Bronchial epithelial cell (primary cell): ENCODE measurements at regions not wholly inside any gene's neighbourhood (a gene's known extent, or its start where the extent isn't known, plus 50 kb on each side); places are given as distances from the start of the nearest gene placed in this dataset.
"Not testable (repeated sequence)": the region's sequence is repeated elsewhere in the genome, so short reads cannot be mapped to it uniquely, and the experiment has no call there.

ENCODE experiments used
- DNase-seq: peaks from one replicate; pipeline ENCODE4 v3.0.0-alpha.2; 2010; ENCODE audit warnings: low read depth
- FAIRE-seq: peaks from 2 replicates; lab custom pipeline; 2011; peaks lifted over from hg19 to GRCh38; lab: Jason Lieb, UNC
- H3K27me3 ChIP-seq: 2 replicates; pipeline ENCODE4 v1.5.1; 2011; ENCODE audit warnings: low read length; ENCODE audit not compliant: control insufficient read depth, insufficient read depth
- H3K36me3 ChIP-seq: 2 replicates; pipeline ENCODE4 v1.5.1; 2011; ENCODE audit warnings: low read length; ENCODE audit not compliant: control insufficient read depth, insufficient read depth
- H3K4me3 ChIP-seq: 2 replicates; pipeline ENCODE4 v1.5.1; 2011; ENCODE audit warnings: mild to moderate bottlenecking, low read depth, low read length, control low read depth
- TF ChIP-seq, protein P1 (sequence below): IDR thresholded peaks from 2 replicates; pipeline ENCODE4 v1.5.1; 2011; ENCODE audit warnings: mild to moderate bottlenecking, moderate library complexity, low read length, control low read depth, inconsistent platforms; ENCODE audit not compliant: insufficient read depth, severe bottlenecking

DNA sequence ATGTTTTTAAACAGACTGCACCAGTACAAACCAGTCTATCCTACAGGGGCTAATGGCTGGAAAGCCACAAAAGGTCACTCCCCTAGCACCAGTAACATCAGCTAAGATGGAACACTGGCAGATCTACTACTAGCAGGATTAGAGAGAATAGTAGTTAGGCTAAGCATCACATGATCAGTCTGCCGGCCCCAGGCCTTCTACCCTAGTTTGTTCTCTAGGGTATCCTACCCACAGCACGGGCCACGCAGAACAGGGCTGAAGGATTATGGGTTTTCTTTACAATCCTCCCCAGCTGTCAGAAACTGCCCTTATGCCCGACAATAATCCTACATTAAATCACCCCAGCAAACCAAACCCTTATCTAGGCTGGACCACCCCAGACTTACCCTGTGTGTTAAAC lies 156.0 kb downstream of the LY86 start:
- FAIRE-seq (no peak), DNase-seq (no peak)

DNA sequence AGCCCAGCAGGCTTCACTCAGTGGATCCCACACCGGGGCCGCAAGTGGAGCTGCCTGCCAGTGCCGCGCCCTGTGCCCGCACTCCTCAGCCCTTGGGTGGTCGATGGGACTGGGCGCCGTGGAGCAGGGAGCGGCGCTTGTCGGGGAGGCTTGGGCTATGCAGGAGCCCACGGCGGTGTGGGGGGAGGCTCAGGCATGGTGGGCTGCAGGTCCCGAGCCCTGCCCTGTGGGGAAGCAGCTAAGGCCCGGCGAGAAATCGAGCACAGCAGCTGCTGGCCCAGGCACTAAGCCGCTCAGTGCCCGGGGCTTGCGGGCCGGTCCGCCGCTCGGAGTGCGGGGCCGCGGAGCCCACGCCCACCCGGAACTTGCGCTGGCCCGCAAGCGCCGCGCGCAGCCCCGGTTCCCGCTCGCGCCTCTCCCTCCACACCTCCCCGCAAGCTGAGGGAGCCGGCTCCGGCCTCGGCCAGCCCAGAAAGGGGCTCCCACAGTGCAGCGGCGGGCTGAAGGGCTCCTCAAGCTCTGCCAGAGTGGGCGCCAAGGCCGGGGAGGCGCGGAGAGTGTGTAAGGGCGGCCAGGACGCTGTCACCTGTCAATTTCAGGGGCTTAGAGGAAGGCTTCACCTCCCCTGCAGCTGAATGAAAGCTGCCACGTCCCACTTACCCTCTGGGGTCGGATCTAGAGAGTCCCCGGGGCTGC lies 157.3 kb downstream of the LY86 start:
- DNase-seq, FAIRE-seq, H3K4me3 ChIP-seq, H3K36me3 ChIP-seq, H3K27me3 ChIP-seq: not testable (repeated sequence)

More for the DNA sequence above, 156.0 kb downstream of the LY86 start:
- TF ChIP-seq, protein P1, sequence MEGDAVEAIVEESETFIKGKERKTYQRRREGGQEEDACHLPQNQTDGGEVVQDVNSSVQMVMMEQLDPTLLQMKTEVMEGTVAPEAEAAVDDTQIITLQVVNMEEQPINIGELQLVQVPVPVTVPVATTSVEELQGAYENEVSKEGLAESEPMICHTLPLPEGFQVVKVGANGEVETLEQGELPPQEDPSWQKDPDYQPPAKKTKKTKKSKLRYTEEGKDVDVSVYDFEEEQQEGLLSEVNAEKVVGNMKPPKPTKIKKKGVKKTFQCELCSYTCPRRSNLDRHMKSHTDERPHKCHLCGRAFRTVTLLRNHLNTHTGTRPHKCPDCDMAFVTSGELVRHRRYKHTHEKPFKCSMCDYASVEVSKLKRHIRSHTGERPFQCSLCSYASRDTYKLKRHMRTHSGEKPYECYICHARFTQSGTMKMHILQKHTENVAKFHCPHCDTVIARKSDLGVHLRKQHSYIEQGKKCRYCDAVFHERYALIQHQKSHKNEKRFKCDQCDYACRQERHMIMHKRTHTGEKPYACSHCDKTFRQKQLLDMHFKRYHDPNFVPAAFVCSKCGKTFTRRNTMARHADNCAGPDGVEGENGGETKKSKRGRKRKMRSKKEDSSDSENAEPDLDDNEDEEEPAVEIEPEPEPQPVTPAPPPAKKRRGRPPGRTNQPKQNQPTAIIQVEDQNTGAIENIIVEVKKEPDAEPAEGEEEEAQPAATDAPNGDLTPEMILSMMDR: no peak
- Histone ChIP-seq H3K27me3 (no peaks in the 10 kb centered on the region), H3K36me3 (no peaks in the 10 kb centered on the region), H3K4me3 (no peak overlapping the region)

DNA sequence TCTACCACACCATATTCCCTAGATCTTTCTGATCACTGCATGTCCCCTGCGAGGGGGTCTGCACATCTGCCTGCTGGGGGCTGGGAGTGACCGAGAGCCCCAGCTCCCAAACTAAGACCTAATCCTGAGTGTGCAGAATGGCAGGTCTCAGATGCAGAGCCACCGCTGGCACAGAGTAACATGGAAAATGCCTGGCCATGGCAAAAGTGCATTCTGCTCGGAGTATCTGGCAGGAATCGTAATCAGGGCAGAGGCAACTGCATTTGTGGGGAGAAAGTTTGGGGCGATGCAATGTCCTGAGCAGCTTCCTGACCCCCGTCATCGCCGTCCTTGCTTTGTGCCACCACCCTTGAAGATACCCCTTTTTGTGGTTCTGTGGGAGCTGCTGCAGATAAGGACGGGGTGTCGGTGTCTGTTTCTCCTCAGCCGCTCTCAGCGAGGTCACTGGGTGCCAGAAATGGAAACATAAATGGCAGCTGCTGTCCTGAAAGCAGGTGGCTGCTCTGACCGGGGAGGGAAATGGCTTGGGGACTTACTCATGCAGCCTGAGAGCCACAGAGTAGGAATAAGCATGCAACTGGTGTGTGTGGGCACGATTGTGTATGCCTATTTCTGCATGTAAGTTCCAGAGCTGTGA lies 157.9 kb downstream of the LY86 start:
- Histone ChIP-seq H3K4me3 (no peak overlapping the region), H3K27me3 (no peaks in the 10 kb centered on the region), H3K36me3 (no peaks in the 10 kb centered on the region)
- DNase-seq (no peak), FAIRE-seq (no peak)
- TF ChIP-seq, protein P1: no peak

DNA sequence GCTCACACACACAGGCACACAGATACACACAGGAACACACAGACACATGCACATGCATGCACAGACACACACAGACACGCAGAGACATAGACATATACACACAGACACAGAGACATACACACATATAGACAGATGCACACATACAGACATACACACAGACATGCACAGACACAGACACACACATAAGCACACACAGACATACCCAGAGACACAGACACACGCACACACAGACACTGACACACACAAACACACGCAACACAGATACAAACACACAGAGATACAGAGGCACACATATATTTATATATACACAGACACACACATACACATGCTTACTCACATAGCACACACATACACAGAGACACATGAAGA lies 158.4 kb downstream of the LY86 start:
- Histone ChIP-seq H3K27me3 (no peaks in the 10 kb centered on the region), H3K36me3 (no peaks in the 10 kb centered on the region), H3K4me3 (no peak overlapping the region)
- DNase-seq: no peak
- TF ChIP-seq, protein P1: no peak
- no peak for FAIRE-seq

DNA sequence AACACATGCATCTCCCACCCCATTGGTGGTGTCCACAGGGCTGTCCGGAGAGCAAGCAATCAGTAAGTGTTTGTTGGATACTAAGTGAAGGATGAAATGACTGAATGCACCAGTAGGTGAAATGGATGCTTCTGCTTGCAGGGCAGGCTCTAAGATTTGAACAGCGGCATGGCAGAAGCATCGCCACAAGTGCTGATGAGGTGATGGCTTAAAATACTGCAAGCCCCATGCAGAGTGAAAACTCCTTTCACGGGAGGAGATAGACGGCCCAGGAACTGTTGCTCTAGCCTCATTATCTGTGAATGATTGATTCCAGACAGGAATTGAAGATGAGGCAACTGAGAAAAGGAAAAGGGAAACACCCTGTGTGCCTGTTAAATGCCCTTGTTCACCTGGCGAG lies 158.9 kb downstream of the LY86 start:
- H3K4me3 ChIP-seq: no peak overlapping the region
- FAIRE-seq (no peak), DNase-seq (no peak)
- TF ChIP-seq, protein P1: no peak
- no peaks in the 10 kb centered on the region for H3K27me3 ChIP-seq
- no peaks in the 10 kb centered on the region for H3K36me3 ChIP-seq

DNA sequence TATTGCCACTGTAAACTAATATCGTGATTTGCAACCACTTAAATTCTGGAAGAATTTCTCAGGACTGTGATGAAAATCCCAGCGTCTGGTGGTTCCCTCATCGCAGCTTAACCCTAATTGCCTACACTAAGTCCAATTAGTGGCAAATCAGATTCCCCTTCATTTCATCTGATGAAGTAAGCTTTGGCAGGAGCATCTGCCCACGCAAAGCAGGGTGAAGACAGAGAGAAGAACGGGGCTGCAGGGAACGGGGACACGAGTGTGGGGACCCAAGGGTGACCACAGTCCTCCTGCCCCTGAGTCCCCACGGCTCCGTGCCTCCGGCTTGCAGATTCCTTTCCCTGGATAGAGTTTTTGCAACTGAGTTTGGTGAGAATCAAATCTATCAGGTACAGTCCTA lies 159.5 kb downstream of the LY86 start:
- H3K4me3 ChIP-seq: no peak overlapping the region
- TF ChIP-seq, protein P1: no peak
- no peaks in the 10 kb centered on the region for H3K36me3 ChIP-seq
- no peaks in the 10 kb centered on the region for H3K27me3 ChIP-seq
- no peak for DNase-seq
- no peak for FAIRE-seq
